ENCODE measurements at regions not wholly inside any gene's neighbourhood (a gene's known extent, or its start where the extent isn't known, plus 50 kb on each side); places are given as distances from the start of the nearest gene placed in this dataset.

DNA sequence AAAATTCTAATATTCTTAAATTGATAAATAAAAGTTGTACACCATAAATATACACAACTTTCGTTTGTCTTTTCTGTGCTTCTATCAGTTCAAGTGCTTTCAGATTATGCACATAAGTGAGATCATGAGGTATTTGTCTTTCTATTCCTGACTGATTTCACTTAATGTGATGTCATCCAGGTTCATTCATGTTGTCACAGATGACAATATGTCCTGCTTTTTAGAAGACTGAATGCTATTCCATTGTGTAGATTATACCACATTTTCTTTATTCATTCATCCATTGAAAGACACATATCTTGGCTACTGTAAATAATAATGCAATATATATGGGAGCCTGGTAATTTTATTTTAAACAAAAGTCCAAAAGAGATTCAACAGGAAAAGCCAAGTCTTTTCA, 190.1 kb upstream of the ERBB4 start:
- ATAC-seq = no peak
- Histone ChIP-seq H3K36me3 (ENCODE audit: low read depth) (no peaks in the 10 kb centered on the region), H3K4me1 (ENCODE audit: low read depth) (no peaks in the 10 kb centered on the region), H3K4me3 (no peak overlapping the region), H3K9me3 (no peaks in the 10 kb centered on the region)
- no peak for DNase-seq
- intact Hi-C loops (cut with DNase I, micrococcal nuclease) = no loop called here
- TF ChIP-seq, protein P1, sequence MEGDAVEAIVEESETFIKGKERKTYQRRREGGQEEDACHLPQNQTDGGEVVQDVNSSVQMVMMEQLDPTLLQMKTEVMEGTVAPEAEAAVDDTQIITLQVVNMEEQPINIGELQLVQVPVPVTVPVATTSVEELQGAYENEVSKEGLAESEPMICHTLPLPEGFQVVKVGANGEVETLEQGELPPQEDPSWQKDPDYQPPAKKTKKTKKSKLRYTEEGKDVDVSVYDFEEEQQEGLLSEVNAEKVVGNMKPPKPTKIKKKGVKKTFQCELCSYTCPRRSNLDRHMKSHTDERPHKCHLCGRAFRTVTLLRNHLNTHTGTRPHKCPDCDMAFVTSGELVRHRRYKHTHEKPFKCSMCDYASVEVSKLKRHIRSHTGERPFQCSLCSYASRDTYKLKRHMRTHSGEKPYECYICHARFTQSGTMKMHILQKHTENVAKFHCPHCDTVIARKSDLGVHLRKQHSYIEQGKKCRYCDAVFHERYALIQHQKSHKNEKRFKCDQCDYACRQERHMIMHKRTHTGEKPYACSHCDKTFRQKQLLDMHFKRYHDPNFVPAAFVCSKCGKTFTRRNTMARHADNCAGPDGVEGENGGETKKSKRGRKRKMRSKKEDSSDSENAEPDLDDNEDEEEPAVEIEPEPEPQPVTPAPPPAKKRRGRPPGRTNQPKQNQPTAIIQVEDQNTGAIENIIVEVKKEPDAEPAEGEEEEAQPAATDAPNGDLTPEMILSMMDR (IDR thresholded peaks at IDR 0.05) = no peak

DNA sequence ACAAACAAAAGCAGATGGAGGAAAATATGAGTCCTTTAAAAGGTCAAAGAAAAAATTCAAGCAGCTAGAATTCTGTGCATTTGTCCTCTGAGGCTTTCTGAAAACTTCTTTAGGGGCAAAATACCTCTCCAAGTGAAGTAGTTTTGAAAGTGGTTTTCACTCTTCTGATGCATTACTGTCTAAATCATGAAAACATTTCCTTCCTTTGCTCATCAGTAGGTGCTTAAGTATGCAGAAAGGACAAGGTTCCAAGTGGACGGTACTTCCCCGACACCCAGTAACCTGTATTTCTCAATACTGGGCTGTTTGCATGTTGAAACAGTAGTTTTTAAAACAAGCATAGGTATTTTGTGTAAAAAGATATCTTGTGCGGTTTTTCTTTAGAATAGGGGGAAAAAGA, 189.1 kb upstream of the ERBB4 start:
- TF ChIP-seq, protein P1 (IDR thresholded peaks at IDR 0.05) = no peak
- ATAC-seq = no peak
- H3K9me3 ChIP-seq = no peaks in the 10 kb centered on the region
- no peak for DNase-seq
- H3K4me1 ChIP-seq (ENCODE audit: low read depth) = no peaks in the 10 kb centered on the region
- H3K4me3 ChIP-seq = no peak overlapping the region
- no peaks in the 10 kb centered on the region for H3K36me3 ChIP-seq (ENCODE audit: low read depth)
- intact Hi-C loops (cut with DNase I, micrococcal nuclease) = no loop called here

- TF ChIP-seq, protein P1 (IDR thresholded peaks at IDR 0.05) = no peak
- Histone ChIP-seq H3K4me1 (ENCODE audit: low read depth) (no peaks in the 10 kb centered on the region), H3K9me3 (no peaks in the 10 kb centered on the region), H3K4me3 (no peak overlapping the region), H3K36me3 (ENCODE audit: low read depth) (no peaks in the 10 kb centered on the region)
- ATAC-seq (no peak), DNase-seq (no peak)
- intact Hi-C loops (cut with DNase I, micrococcal nuclease) = no loop called here
Observed at GRCh38 chr2:212726403-212726802, 187.8 kb upstream of the ERBB4 start.

DNA sequence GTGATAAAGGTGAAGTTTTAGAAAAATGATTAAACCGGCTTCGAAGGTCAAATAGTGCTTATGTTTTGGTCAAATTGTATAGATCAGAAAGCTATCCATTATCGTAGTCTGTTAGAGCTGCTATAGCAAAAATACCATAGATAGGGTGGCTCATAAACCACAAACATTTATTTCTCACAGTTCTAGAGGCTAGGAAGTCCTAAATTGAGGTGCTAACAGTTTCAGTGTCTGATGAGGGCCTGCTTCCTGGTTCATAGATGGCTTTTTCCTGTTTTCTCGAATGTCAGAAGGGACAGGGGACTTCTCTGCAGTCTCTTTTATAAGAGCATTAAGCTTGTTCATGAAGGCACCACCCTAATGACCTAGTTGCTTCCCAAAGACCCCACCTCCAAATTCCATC, 186.6 kb upstream of the ERBB4 start:
- TF ChIP-seq, protein P1 (IDR thresholded peaks at IDR 0.05) = no peak
- ATAC-seq (no peak), DNase-seq (no peak)
- no peak overlapping the region for H3K4me3 ChIP-seq
- H3K9me3 ChIP-seq = no peaks in the 10 kb centered on the region
- H3K36me3 ChIP-seq (ENCODE audit: low read depth) = no peaks in the 10 kb centered on the region
- intact Hi-C loops (cut with DNase I, micrococcal nuclease) = no loop called here
- H3K4me1 ChIP-seq (ENCODE audit: low read depth) = no peaks in the 10 kb centered on the region

DNA sequence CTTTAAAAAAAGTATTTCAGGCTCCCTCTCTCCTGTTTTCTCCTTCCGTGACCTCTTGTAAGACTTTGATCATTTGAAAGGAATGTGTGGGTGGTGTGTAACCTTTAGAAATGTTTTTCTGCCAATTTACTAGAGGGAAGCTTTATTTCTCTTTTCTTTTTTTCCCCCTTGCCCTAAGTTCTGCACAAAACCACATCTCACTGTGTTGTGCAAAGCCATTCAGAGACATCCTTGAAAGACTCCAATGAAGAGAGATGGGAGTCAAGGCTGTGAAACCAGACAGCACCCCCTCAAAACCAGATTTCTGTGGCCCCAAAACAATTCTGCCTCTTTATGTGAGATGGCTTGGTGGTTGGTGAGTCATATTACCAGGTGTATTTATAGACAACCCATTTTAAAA, 184.6 kb upstream of the ERBB4 start:
- H3K4me1 ChIP-seq (ENCODE audit: low read depth) = no peaks in the 10 kb centered on the region
- TF ChIP-seq, protein P1 (IDR thresholded peaks at IDR 0.05) = no peak
- ATAC-seq = no peak
- intact Hi-C loops (cut with DNase I, micrococcal nuclease) = no loop called here
- no peak overlapping the region for H3K4me3 ChIP-seq
- H3K36me3 ChIP-seq (ENCODE audit: low read depth) = no peaks in the 10 kb centered on the region
- no peaks in the 10 kb centered on the region for H3K9me3 ChIP-seq
- no peak for DNase-seq

DNA sequence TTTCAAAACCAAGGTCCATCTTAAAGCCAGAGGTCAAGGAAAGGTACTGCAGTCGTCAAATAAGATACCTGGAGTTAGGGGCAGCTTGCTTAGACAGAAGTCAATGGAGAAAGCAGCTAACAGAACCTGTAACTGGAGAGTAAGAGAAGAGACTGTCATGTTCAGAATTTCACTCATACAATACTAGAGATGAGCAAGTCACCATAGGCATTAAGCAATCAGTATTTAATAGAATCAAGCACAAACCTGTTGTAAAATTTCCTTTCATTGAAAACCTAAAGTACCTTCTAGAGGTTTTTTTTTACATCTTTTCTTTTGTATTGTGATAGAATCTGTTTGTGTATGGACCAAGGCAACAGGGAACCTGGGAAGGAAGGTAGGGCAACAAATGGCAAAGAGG, 183.4 kb upstream of the ERBB4 start:
- ATAC-seq = no peak
- Histone ChIP-seq H3K9me3 (no peaks in the 10 kb centered on the region), H3K4me1 (ENCODE audit: low read depth) (no peaks in the 10 kb centered on the region), H3K36me3 (ENCODE audit: low read depth) (no peaks in the 10 kb centered on the region), H3K4me3 (no peak overlapping the region)
- no peak for DNase-seq
- intact Hi-C loops (cut with DNase I, micrococcal nuclease) = no loop called here
- TF ChIP-seq, protein P1 (IDR thresholded peaks at IDR 0.05) = no peak
